ENCODE measurements at regions not wholly inside any gene's neighbourhood (a gene's known extent, or its start where the extent isn't known, plus 50 kb on each side); places are given as distances from the start of the nearest gene placed in this dataset.

DNA sequence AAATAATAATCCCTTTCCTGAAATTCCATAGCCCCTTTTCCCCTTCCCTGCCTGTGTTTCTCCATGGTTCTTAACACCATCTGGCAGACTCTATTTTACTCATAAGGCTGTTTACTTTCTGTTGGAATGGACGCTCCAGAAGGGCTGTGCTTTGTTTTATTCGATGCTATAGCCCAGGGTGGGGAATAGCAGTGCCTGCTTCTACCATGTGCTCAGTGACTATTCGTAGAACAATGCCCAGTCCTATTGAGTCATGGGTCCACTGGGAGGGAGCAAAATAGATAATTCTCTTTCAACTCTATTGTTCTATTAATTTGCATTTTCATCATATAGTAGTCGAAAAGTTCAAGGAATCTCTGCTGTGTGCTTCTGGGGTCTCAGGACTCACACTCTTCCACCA is 565.1 kb downstream of the C6orf118 start:
- TF ChIP-seq TAF1 (IDR thresholded peaks at IDR 0.05; ENCODE audit: borderline replicate concordance, insufficient read depth, low read length) = no peak
- no peak for TF ChIP-seq SIN3A (IDR thresholded peaks at IDR 0.05; ENCODE audit: borderline replicate concordance, insufficient read depth, low read length)
- TF ChIP-seq, protein P1, sequence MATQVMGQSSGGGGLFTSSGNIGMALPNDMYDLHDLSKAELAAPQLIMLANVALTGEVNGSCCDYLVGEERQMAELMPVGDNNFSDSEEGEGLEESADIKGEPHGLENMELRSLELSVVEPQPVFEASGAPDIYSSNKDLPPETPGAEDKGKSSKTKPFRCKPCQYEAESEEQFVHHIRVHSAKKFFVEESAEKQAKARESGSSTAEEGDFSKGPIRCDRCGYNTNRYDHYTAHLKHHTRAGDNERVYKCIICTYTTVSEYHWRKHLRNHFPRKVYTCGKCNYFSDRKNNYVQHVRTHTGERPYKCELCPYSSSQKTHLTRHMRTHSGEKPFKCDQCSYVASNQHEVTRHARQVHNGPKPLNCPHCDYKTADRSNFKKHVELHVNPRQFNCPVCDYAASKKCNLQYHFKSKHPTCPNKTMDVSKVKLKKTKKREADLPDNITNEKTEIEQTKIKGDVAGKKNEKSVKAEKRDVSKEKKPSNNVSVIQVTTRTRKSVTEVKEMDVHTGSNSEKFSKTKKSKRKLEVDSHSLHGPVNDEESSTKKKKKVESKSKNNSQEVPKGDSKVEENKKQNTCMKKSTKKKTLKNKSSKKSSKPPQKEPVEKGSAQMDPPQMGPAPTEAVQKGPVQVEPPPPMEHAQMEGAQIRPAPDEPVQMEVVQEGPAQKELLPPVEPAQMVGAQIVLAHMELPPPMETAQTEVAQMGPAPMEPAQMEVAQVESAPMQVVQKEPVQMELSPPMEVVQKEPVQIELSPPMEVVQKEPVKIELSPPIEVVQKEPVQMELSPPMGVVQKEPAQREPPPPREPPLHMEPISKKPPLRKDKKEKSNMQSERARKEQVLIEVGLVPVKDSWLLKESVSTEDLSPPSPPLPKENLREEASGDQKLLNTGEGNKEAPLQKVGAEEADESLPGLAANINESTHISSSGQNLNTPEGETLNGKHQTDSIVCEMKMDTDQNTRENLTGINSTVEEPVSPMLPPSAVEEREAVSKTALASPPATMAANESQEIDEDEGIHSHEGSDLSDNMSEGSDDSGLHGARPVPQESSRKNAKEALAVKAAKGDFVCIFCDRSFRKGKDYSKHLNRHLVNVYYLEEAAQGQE (IDR thresholded peaks at IDR 0.05; ENCODE audit: insufficient read depth in 1 of 2, low read depth in 2 of 2, low read length in 2 of 2) = no peak
- TF ChIP-seq FOXP2 (optimal IDR thresholded peaks at IDR 0.05; ENCODE audit: borderline replicate concordance, extremely low read depth, extremely low read length, insufficient read depth) = no peak
- no peak for TF ChIP-seq POLR2AphosphoS5 (IDR thresholded peaks at IDR 0.05; ENCODE audit: low read depth, low read length)

DNA sequence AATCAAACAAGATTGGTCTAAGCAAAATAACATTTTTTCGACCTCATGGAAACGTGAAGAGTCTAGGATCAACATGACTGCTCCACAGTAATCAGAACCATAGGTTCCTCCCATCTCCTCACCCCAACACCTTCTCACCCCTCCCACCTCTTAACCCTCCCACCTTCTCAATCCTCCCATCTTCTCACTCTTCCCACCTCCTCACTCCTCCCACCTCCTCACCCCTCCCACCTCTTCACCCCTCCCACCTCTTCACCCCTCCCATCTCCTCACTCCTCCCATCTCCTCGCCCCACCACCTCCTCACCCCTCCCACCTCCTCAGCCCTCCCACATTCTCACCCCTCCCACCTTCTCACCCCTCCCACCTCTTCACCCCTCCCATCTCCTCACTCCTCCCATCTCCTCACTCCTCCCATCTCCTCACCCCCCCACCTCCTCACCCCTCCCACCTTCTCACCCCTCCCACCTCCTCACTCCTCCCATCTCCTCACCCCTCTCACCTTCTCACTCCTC is 567.4 kb downstream of the C6orf118 start:
- TF ChIP-seq TAF1 (IDR thresholded peaks at IDR 0.05; ENCODE audit: borderline replicate concordance, insufficient read depth, low read length) (no peak), FOXP2 (optimal IDR thresholded peaks at IDR 0.05; ENCODE audit: borderline replicate concordance, extremely low read depth, extremely low read length, insufficient read depth) (no peak), POLR2AphosphoS5 (IDR thresholded peaks at IDR 0.05; ENCODE audit: low read depth, low read length) (no peak)

DNA sequence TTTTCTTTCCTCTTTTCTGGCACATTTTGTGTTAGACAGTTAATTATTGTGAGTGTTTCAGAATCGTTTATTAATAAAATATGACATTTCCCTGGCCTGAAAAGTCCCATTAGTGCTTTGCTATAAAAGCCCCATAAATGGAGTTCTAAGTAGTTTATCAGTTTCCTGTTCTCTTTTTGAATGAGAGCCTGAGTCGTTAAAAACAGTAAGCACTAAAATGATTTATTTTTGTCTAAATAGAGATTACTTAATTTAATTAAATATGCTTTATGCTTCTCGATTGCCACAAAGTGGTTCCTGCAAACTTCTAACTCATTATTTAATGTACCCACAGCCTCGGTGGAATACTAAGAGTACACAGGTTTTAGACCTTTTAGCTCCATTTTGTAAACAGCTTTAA is 577.9 kb downstream of the C6orf118 start:
- TF ChIP-seq TAF1 (IDR thresholded peaks at IDR 0.05; ENCODE audit: borderline replicate concordance, insufficient read depth, low read length) (no peak), FOXP2 (optimal IDR thresholded peaks at IDR 0.05; ENCODE audit: borderline replicate concordance, extremely low read depth, extremely low read length, insufficient read depth) (no peak), POLR2AphosphoS5 (IDR thresholded peaks at IDR 0.05; ENCODE audit: low read depth, low read length) (no peak), SIN3A (IDR thresholded peaks at IDR 0.05; ENCODE audit: borderline replicate concordance, insufficient read depth, low read length) (no peak)
- TF ChIP-seq, protein P1 (IDR thresholded peaks at IDR 0.05; ENCODE audit: insufficient read depth in 1 of 2, low read depth in 2 of 2, low read length in 2 of 2) = no peak

DNA sequence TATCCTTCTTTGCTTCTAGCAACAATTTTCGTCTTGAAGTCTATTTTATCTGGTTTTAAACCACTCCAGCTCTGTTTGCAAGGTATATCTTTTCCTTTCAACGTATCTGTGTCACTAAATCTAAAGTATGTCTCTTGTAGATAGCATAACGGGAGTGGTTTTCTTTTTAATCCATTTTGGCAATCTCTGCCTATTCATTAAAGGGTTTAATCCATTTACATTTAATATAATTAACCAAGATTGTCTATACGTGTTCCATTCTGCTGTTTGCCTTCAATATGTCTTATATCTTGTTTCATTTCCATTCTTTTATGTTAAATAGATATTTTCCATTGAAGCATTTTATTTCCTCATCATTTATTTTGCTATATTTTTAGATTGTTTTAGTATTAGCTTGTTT is 587.9 kb downstream of the C6orf118 start:
- no peak for TF ChIP-seq POLR2AphosphoS5 (IDR thresholded peaks at IDR 0.05; ENCODE audit: low read depth, low read length)
- TF ChIP-seq TAF1 (IDR thresholded peaks at IDR 0.05; ENCODE audit: borderline replicate concordance, insufficient read depth, low read length) = no peak
- no peak for TF ChIP-seq SIN3A (IDR thresholded peaks at IDR 0.05; ENCODE audit: borderline replicate concordance, insufficient read depth, low read length)
- TF ChIP-seq, protein P1 (IDR thresholded peaks at IDR 0.05; ENCODE audit: insufficient read depth in 1 of 2, low read depth in 2 of 2, low read length in 2 of 2) = no peak
- no peak for TF ChIP-seq FOXP2 (optimal IDR thresholded peaks at IDR 0.05; ENCODE audit: borderline replicate concordance, extremely low read depth, extremely low read length, insufficient read depth)

DNA sequence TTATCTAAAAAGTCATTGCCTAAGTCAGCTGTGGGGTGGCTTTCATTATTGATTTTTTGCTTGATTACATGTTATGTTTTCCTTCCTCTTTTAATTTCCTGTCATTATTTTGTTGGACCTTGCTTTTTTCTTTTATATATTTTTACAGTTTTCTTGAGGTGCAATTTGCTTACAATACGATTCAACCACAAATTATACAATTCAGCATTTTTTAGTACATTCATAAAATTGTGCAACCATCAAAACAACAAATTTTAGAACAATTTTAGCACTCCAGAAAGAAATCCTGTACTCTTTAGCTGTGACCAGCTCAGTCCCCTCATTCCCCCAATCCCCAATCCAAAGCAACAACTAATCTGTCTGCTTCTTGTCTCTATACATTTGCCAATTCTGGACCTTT is 608.9 kb downstream of the C6orf118 start:
- TF ChIP-seq SIN3A (IDR thresholded peaks at IDR 0.05; ENCODE audit: borderline replicate concordance, insufficient read depth, low read length) (no peak), FOXP2 (optimal IDR thresholded peaks at IDR 0.05; ENCODE audit: borderline replicate concordance, extremely low read depth, extremely low read length, insufficient read depth) (no peak), POLR2AphosphoS5 (IDR thresholded peaks at IDR 0.05; ENCODE audit: low read depth, low read length) (no peak), TAF1 (IDR thresholded peaks at IDR 0.05; ENCODE audit: borderline replicate concordance, insufficient read depth, low read length) (no peak)
- TF ChIP-seq, protein P1 (IDR thresholded peaks at IDR 0.05; ENCODE audit: insufficient read depth in 1 of 2, low read depth in 2 of 2, low read length in 2 of 2) = no peak
